C4-2B (cell line): ENCODE measurements at regions not wholly inside any gene's neighbourhood (a gene's known extent, or its start where the extent isn't known, plus 50 kb on each side); places are given as distances from the start of the nearest gene placed in this dataset.

Source experiments
- CTCF ChIP-seq: fragments of 450-650 bp; conservative IDR thresholded peaks from 2 replicates; pipeline ENCODE4 v1.5.1; 2017; ENCODE audit warnings: mild to moderate bottlenecking
- ZFX ChIP-seq: fragments of 450-650 bp; IDR thresholded peaks from 2 replicates; pipeline ENCODE4 v1.6.1; 2017

- TF ChIP-seq CTCF, result peak; percentile 52
- TF ChIP-seq ZFX, result no peak
Observed at GRCh38 chr12:78562368-78563205, 302.0 kb upstream of the SYT1 start.
